GM19397 (cell line): ENCODE measurements at regions not wholly inside any gene's neighbourhood (a gene's known extent, or its start where the extent isn't known, plus 50 kb on each side); places are given as distances from the start of the nearest gene placed in this dataset.

Experiments used
- ATAC-seq: cut with Tn5 transposase; IDR thresholded peaks from one replicate; pipeline ENCODE4 v1.9.1; 2021; ENCODE audit warnings: mild to moderate bottlenecking, moderate library complexity; ENCODE audit not compliant: unreplicated experiment

DNA sequence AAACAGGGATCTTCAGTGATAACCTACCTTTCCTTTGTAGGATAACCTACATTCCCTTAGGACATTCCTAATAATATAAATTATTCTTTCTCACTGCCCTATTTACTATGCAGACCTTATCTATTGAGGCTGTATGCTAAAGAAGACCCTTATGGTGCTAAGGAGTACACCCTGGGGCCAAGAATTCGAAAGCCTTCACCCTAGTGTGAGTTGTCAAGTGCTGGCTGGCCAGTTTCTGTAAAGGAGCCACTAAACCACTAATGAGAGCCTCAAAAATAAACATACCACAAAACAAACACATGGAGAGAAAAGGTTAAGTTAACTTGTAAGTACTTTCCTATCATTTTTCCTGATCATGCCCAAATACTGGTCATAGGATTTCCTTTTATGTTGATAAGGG, 315.0 kb upstream of the CAMK1G start:
- no peak for ATAC-seq

DNA sequence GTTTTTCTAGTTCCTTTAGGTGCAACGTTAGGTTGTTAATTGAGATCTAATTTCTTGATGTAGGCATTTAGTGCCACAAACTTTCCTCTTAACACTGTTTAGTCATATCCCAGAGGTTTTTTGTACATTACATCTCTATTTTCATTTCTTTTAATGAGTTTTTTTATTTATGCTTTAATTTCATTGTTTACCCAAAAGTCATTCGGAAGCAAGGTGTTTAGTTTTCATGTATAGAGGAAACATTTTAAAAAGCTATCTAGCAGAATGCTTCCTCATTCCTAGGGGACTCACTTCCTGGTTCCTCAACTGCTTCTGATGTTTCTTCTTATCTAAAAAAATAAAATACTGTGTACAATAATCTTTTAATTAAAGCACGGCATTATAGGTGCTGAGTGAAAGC, 307.2 kb upstream of the CAMK1G start:
- no peak for ATAC-seq

DNA sequence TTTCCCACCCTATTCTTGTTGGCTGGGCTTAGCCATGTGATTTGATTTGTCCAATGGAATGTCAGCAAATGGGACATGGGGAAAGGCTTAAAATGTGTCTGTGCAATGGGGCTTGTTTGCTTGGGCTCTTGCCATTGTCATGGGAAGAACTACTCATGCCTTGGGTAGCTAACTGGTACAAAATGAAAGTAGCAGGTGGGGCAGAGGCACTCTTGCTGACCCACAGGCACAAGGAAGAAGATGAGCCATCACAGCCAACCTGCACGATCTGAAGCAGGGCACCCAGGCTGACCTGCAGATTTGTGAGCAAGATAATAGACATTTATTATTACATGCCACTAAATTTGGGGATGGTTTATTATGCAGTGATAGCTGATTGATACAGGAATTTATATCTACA, 305.9 kb upstream of the CAMK1G start:
- ATAC-seq, result no peak

DNA sequence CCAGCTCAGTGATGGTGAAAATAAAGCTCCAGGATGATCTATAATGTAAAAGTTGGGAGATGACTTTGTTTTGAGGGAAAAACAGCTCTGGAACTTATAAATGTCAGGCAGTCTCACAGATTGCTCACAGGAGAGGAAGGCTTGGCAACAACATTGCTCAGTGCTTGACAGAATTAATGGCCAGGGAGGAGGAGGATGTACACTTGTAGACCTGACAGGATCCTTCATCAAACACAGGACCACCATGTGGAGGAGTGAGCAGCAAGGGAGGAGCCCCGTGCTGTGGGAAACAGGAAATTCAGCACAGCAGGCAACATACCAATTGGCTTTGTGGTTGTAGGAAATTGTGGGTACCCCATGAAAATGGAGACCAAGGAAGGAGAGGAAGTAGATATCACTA, 291.8 kb upstream of the CAMK1G start:
- ATAC-seq, result no peak

DNA sequence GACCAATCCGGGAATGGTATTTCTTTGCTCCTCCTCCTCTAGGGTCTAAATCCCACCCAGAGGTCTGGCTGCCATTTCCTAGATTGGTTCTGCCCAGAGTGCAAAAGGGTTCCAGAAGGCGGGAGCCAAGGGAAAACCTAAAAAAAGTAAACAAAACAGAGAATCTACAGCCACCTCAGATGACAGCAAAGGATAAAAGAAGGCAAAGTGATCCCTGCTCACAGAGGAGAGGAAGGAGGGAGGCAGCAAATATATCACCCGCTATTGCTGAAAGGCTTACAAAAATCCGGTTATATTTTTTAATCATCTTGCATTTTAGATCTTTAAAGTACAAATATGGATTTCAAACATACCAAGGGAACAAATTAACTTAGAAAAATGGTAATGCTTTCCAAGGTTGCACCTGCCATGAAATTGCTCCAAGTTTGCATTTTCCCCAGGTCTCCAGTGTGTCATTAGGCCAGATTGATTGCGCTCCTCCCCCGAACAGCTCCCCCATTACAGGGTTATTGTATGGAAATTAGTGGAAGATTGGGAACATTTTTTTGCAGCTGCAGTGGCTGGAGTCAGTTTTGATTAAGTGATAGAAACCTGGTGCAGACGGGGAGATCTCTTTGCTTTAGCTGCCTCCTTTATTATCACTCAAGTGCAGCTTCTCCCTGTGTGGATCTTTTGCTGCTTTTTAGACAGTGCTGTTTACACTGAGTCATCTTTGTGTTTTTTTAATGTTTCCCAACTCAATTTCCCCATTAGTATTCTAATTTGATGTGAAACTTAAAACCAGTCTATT, 280.5 kb upstream of the CAMK1G start:
- ATAC-seq, result no peak

DNA sequence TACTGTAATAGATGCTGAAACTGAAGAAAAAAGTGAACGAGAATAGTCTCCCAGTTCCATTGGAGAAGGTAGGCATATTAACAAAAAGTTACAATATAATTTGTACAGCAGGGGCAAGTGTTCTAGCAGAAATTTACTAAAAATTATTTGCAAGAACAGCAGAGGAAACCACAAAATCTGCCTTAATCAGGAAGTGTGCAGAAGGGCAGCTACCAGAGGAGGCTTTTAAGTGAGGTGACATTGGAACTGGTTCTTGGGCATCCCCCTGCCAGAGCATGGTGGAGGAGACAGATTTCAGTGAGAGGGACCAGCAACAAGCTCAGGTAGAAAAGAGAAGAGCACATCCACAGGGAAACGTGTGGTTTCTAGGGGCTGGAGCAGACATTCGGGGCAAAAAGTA, 279.3 kb upstream of the CAMK1G start:
- no peak for ATAC-seq

DNA sequence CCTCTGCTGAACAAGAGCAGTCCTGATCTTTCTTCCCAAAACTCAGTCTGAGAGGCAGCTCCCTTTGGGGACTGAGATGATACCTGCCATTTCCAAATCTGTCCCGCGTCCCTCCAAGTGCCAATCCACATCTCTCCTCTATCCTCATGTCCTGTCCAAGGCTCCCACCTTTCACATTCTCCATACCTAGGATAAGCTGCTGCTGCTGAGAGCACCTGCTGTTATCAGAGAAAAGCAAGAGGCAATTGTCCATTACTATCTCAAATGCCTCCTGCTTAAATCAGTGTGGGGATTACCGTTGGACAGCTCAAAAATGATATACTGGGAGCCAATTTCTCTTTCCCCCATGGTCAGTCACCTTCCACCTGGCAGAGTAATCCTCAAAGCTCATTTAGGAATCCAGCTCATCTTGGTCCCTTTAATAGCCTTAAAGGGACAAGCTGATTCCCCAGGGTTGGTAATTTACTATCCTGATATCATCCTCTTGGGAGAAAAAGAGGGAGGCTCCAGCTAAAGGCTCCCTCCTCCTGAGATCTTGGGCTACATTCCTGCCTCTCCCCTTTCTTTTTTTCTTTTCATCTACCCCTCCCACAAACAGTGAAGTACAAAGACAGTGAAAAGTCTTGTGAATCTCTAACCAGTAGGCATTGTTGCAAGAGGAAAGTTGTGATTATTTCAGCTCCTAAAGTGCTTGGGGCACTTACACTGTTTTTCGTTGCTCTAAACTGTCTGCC, 278.1 kb upstream of the CAMK1G start:
- ATAC-seq, result no peak

DNA sequence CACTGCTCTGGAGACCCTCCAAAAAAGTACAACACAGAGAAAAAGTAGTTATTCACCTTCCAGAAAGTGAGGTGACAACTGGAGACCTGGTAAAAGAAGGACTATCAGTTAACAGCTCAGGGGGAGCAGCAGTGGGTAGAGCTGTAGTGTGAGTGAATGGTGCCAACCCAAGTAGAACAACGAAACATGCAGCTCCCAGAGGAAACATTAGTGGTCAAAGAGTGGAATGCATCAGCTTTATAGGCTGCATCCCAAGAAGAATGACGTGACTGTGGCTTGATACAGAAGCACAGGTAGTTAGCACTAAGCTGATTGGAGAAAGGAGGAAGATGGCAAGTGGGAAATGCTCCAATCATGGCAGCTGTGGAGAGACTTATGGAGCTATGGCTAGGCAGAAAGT, 275.7 kb upstream of the CAMK1G start:
- no peak for ATAC-seq

DNA sequence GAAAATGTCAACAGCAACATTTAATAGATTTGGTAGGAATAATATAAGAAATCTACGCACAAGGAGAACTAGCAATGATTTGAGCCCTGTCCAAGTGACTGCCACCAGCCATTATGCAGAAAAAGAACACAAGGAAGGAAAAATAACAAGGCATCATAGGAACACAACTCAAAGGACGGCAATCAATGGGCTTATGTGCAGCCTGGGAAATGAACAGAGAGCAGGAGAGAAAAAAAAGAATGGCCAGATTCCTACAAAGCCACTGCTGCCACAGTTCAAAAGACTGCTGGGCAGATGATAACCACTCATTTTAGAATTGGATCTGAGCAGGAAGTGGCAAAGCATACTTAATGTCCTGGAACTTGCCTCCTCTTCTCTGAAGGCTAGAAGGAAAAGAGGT, 274.3 kb upstream of the CAMK1G start:
- ATAC-seq, result no peak

DNA sequence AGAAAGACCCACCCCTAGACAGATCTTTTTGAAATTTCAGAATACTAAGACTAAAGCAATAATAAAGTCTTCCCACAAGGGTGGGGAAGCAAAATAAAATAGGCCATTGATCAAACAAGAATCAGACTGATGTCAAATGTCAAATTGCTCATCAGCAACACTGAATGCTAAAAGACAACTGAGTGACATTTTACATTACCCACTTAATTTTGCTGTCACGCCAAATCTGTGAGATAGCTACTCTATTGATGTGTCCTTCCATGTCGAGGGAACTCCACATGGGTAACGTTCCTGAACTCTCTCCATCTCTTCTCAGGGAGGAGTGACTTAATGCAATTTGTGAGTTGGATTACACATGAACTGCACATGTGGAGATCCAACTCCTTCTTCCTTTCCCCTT, 271.7 kb upstream of the CAMK1G start:
- ATAC-seq, result no peak

DNA sequence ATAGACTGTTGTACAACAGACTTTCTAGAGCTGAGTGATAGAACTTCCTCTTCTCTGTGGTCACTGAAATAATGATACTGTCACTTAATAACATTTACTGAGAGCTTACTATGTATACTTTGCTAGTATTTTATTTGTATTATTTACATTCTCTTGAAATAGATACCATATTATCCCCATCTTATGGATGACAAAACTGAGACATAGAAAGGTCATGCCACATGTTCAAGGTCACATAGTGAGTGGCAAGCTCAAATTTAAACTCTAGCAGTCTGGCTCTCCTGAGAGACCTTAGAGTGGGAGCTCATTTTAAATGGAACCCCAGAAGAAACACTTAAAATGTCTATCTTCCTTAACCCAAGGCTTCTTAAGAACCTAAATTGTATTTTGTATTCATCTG, 266.6 kb upstream of the CAMK1G start:
- no peak for ATAC-seq

DNA sequence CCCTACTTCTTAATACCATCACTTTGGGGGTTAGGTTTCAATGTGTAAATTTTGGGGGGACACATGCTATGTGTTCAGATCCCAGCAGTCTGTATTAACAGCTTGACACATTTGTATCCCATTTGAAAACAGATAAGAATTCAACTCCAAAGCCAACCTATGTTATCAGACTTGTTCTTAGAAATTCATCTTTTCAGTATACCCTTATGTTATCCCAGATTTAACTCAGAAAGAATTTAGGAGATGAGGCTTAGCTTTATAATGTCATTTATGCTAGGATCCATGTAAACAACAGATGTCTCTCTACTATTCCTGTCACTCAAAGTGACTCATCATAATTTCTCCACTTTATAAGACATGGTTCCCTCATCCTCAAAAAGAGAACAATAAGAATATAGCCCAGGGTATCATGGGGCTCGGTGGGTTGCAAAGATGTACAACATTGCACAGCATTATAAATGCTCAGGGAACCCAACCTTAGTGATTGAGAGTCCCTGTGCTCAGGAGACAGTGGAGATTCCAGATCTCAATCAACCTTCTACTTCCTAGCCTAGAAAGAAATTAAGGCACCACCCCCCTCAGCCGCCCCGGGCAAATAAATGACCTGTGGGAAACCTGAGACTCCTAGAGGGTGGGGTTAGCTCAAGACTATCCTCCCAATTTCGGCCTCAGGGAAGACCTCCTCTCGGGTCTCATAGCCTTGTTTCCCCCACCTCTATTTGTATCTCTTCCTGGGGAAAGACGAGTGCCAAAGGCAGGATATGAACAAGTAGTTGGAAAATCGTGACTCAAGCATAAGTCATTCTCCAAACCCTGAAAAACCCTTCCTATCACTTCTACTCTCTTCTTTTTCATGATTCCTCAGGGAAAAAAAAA, 265.1 kb upstream of the CAMK1G start:
- no peak for ATAC-seq

DNA sequence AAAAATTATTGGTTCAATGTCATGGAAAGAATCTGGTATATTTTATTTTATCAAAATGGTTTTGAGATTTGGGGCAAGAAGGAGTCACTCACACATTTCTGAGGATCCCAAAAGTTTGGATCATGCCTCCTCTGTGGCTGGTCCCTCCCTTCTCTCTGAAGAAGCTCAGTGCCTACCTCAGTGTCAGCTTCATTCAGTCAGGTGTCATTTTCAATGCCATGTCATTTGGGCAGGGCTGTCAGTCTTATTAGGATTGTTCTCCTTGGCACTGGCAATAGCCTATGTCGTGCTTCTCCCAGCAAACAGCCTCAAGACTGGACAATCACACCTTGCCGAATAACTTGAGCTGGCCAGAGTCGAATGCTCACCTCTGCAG, 264.5 kb upstream of the CAMK1G start:
- ATAC-seq, result no peak

DNA sequence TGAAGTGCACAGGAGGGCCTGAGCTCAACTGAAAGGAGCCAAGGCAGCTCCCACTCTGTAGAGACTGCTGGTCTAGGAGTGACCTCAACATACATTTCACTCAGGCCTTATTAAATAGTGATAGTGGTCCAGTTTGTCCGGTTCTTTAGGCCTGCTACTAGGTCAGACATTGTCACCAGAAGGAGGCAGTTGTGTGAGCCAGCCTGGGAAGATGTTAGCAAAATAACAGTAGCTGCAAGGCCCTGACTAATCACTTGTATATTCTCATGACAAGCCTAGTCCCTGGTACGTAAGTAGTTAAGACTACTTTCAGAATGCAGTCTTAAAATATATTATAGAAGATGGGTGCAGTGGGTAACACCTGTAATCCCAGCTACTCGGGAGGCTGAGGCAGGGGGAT, 264.0 kb upstream of the CAMK1G start:
- ATAC-seq, result no peak

DNA sequence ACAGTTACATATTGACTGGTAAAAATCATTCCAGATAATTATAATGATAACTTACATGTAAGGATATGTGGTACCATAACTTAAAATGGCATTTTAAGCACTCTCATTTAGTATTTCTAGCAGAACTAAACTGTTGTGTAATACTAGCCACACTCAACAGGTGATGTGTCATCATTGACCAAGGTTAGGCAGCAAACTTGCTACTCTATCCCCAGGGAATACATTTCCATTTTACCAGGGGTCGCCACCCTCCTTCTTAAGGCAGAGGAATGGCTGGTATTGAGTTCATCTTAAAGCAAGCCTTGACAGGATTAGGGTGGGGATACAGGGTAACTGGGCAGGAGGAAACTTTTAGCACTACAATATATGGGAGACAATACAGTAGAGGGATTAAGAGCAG, 259.8 kb upstream of the CAMK1G start:
- ATAC-seq, result no peak

DNA sequence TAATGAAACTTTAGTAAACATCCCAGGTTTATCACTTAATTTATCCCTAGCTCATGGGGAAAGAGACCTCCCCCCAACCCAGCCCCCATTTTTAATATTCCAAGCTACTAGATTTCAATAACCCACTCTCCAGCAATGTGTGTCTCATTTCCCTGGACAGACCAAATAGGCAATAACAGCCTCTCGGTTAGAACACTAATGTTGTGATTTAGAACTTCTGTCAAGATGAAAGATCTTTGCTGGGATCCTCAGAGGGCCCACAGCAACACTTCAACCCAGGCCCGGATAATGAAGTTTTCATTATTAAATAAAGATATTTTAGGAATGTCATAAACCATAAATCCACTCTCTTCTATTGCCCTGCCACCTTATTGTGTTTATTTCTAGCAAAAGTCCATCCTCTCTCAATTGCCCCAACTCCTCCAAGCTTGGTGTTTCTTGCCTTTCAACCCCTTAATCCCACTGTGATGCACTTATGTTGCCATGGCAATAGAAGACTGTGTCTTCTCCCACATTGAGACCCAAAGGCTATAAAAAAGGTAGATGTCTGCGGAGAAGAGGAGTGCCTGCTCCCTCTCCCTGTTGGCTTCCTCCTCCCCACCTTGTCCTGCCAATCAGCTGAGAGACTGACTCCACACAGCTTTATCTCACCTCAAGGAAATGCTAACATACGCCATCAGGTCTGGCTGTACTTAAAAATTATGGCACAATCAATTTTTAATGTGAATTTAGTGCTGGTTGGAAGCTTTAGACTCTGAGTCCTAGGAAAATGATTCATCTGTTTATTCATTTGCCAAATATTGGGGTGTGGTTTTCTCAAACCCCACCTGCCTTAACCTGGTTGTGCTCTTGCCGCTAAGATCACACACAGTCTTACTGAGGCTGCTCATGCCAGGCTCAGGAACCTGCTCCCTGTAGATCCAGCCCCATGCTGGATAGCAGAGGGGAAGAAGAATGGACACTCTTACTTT, 258.3 kb upstream of the CAMK1G start:
- no peak for ATAC-seq

DNA sequence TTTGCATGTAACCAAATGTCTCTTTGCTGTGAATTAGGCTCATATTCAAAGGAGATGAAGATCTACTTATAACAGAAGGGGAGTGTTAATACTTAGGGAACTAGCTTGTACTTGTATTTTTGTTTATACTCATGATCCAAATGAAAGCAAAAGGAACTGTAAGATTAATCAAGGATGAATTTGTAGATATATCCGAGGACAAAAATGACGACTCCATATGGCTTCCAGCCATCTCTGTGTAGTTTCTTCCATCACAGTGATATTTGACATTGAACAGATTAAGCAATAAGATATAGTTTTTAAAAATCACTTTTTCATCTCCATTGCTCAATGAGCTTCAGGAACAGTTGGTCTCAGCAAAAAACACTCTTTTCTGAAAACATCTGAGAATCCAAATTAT, 257.4 kb upstream of the CAMK1G start:
- ATAC-seq, result no peak

DNA sequence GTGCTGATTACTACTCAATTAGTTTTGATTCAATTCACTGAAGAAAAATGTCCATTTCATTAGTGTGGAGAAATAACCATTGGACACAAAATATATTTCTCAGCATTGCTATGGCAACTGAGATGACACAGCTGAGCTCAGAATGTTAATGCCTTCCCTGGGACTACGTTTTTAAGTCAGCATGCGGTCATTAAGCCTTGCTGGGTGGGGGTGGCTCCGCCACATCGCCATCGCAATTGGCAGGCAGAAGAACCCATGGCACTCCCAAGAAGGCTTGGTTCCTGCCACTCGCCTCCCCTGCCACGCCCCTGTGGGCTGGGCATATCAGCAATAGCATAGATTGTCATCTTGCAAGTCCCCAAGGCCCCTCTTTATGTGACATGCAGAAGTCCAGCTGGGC, 256.7 kb upstream of the CAMK1G start:
- ATAC-seq, result no peak

DNA sequence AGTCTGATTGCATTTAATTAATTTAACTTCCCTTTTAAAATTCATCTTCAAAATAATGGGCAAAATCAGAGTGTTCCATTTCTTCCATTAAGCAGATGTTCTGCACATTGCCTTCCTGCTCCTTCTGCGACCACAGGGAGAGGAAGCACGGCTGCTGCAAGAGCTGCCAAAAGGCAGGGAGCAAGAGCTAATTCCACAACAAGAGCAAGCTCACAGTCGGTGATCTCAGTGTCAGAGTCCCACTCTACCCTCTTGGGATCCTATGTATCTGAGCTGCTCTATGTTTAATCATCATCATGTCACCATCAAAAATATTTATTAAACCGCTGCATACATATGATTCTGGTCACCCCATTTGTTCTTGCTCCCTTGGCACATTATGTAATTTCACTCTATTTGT, 255.3 kb upstream of the CAMK1G start:
- no peak for ATAC-seq

DNA sequence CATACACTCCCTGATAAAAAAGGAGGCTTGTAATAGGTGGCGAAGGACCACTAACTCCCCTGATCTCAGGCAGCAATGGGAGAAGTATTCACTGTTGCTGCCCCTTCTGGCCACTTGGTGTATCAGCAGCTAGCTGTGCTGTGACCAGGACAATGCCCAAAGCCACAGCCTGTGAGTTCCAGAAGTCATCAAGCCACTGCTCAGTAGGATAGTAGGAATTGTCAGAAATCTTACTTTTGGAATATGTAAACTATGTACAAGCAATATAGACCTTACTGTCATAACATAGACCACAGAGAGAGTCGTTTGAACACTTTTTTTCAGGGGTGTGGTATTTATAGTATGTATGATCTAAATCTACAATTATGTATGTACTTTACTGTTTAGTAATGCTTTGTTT, 248.3 kb upstream of the CAMK1G start:
- peak; percentile 85 for ATAC-seq

DNA sequence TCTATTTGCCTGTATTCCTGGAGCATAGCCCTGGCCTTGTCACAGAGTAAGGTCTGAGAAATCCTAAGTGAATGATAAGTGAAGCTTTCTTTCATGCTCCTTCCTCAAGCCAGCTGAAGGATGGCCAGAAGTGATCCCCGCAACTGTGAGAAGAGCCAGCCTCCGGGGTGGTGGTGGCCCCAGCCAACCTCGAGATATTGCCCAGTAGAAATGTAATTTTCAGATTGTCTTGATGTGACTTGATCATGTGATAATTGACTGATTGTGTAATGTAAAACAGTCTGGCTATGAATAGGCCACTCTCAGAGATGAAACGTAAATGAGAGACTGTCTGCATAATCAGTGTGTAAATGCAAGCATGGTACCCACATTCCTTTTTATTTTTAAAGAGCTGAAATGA, 242.4 kb upstream of the CAMK1G start:
- no peak for ATAC-seq
